ENCODE measurements at regions not wholly inside any gene's neighbourhood (a gene's known extent, or its start where the extent isn't known, plus 50 kb on each side); places are given as distances from the start of the nearest gene placed in this dataset.

- no peak overlapping the region for H3K27ac ChIP-seq
- TF ChIP-seq ZFX (IDR thresholded peaks at IDR 0.05) = no peak
- no peak for TF ChIP-seq CTCF (conservative IDR thresholded peaks at IDR 0.05)
Observed at GRCh38 chr7:41885078-41885477, 182.2 kb upstream of the INHBA start.

GRCh38 chr7:41882745-41883420, 180.0 kb upstream of the INHBA start:
- H3K27ac ChIP-seq = no peak overlapping the region
- TF ChIP-seq CTCF (conservative IDR thresholded peaks at IDR 0.05) = peak; percentile 18
- TF ChIP-seq ZFX (IDR thresholded peaks at IDR 0.05) = no peak

- TF ChIP-seq CTCF (conservative IDR thresholded peaks at IDR 0.05) (no peak), ZFX (IDR thresholded peaks at IDR 0.05) (no peak)
- H3K27ac ChIP-seq = no peak overlapping the region
Observed at GRCh38 chr7:41882256-41882655, 179.4 kb upstream of the INHBA start.

- no peak for TF ChIP-seq ZFX (IDR thresholded peaks at IDR 0.05)
- TF ChIP-seq CTCF (conservative IDR thresholded peaks at IDR 0.05) = no peak
- no peak overlapping the region for H3K27ac ChIP-seq
Observed at GRCh38 chr7:41881331-41882130, 178.6 kb upstream of the INHBA start.

GRCh38 chr7:41880107-41880506, 177.2 kb upstream of the INHBA start:
- no peak overlapping the region for H3K27ac ChIP-seq
- TF ChIP-seq ZFX (IDR thresholded peaks at IDR 0.05) (no peak), CTCF (conservative IDR thresholded peaks at IDR 0.05) (no peak)

GRCh38 chr7:41879403-41879802, 176.5 kb upstream of the INHBA start:
- TF ChIP-seq ZFX (IDR thresholded peaks at IDR 0.05) = no peak
- H3K27ac ChIP-seq = no peak overlapping the region

GRCh38 chr7:41878309-41879295, 175.7 kb upstream of the INHBA start:
- H3K27ac ChIP-seq = no peak overlapping the region
- TF ChIP-seq CTCF (conservative IDR thresholded peaks at IDR 0.05) (no peak), ZFX (IDR thresholded peaks at IDR 0.05) (no peak)

Data from C4-2B (cell line).